C4-2B (cell line): ENCODE measurements at regions not wholly inside any gene's neighbourhood (a gene's known extent, or its start where the extent isn't known, plus 50 kb on each side); places are given as distances from the start of the nearest gene placed in this dataset.

Experiments
- H3K27ac ChIP-seq: fragments of 450-650 bp; 2 replicates; pipeline ENCODE4 v1.5.1; 2017
- ZFX ChIP-seq: fragments of 450-650 bp; IDR thresholded peaks from 2 replicates; pipeline ENCODE4 v1.6.1; 2017
- TF ChIP-seq, protein P1 (sequence below): fragments of 450-650 bp; conservative IDR thresholded peaks from 2 replicates; pipeline ENCODE4 v1.5.1; 2017; ENCODE audit warnings: mild to moderate bottlenecking

DNA sequence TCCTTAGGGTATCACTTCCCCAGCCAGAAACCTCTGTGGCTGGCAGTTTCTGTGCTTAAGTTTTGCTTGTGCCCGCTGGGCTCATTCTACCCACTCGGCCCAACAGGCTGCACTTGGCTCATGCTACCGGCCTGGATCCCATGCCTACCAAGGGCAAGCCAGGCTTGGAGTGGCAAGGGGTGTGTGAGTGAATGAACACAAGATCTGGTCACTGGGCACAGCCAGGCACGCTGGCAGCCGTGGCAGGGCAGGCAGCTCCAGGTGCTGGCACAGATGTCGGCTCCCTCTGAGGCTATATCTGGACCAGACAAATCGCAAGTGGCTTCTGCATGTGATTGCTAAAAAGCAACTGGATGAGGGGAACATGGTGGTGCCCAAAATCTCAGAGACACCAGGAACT lies 740.5 kb upstream of the B3GALT2 start:
- no peak overlapping the region for H3K27ac ChIP-seq
- TF ChIP-seq, protein P1, sequence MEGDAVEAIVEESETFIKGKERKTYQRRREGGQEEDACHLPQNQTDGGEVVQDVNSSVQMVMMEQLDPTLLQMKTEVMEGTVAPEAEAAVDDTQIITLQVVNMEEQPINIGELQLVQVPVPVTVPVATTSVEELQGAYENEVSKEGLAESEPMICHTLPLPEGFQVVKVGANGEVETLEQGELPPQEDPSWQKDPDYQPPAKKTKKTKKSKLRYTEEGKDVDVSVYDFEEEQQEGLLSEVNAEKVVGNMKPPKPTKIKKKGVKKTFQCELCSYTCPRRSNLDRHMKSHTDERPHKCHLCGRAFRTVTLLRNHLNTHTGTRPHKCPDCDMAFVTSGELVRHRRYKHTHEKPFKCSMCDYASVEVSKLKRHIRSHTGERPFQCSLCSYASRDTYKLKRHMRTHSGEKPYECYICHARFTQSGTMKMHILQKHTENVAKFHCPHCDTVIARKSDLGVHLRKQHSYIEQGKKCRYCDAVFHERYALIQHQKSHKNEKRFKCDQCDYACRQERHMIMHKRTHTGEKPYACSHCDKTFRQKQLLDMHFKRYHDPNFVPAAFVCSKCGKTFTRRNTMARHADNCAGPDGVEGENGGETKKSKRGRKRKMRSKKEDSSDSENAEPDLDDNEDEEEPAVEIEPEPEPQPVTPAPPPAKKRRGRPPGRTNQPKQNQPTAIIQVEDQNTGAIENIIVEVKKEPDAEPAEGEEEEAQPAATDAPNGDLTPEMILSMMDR, result no peak
- TF ChIP-seq ZFX, result no peak

DNA sequence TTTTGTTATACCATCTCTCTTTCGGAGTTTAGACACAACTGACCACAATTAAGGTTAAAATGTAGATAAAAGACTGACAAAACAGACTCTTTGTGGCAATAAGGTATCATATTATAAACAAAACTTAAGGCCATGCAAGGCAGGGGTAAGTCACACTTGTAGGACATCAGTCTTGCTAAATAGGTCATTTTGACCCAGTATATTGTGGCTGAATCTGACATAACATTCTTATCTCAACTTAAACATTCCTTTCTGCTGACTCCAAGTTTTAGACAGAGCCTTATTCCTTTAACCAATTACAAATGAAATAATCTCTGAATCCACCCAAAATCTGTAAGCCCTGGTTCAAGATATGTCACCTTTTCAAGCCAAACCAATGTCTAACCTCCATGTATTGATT lies 733.4 kb upstream of the B3GALT2 start:
- no peak for TF ChIP-seq ZFX
- TF ChIP-seq, protein P1, result no peak
- H3K27ac ChIP-seq, result no peak overlapping the region

DNA sequence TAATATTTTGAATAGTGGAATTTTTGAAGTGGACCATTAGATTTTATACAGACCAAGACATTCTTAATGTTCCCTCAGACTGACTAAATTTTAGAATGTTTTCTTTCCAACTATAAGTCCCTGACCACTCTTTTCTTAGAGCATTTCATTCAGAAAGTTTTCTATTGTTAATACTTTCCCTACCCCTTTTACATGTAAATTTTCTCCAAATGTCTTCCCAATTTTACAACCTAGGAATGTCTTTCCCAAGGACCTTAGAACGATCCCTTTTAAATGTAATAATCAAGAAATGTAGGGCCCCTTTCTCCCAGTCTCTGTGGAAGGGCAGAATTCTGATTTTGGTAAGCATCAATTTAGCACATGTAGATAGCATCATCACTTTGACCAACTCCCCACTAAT lies 730.0 kb upstream of the B3GALT2 start:
- no peak overlapping the region for H3K27ac ChIP-seq
- TF ChIP-seq, protein P1, result no peak
- TF ChIP-seq ZFX, result no peak

DNA sequence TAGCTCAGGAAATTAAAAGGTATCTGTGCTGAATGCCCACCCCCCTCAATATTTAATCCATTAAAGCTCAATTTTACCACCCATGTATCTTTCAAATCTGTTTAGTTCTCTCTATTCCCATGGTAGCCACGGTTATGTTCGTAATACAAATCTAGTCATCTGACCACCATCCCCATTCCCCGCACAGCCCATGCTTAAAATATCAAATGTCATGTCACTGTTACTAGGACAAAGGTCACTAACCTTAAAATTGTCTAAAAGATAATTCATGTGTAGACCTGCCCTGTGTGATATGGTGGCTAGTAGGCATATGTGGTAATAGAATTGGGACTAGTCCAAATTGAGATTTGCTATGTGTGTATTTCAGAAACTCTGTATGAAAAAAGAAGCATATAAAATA lies 728.5 kb upstream of the B3GALT2 start:
- no peak for TF ChIP-seq ZFX
- TF ChIP-seq, protein P1, result no peak
- no peak overlapping the region for H3K27ac ChIP-seq

DNA sequence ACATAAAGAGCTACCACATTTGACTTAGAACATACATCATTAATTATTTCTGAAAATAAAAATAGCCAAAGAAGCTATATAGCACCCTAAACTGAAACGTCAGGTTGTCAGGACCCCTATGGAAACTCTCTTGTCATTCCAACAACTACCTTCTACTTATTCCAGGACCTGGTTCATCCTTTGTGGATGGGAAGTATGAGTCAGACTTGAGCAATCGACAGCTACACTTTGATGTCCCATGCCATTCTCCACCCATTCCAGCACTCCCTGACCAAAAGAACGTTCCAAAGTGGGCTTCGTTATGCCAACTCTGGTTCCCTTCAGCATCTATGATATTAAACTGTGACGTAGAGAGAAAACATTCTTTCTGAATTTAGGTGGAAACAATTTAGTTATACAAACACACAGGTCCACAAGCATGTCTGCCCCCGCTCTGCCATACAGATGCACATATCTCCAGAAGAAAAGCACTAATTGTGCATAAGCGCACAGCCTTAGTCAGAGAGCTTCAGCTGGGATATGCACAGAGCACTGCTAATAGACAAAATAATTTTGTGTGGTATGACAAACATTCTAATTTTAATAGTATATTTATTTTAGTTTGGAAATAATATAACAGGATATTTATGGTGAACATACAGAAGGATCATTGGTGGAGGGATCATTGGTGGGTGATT lies 723.1 kb upstream of the B3GALT2 start:
- H3K27ac ChIP-seq, result no peak overlapping the region
- no peak for TF ChIP-seq ZFX
- TF ChIP-seq, protein P1, result no peak

DNA sequence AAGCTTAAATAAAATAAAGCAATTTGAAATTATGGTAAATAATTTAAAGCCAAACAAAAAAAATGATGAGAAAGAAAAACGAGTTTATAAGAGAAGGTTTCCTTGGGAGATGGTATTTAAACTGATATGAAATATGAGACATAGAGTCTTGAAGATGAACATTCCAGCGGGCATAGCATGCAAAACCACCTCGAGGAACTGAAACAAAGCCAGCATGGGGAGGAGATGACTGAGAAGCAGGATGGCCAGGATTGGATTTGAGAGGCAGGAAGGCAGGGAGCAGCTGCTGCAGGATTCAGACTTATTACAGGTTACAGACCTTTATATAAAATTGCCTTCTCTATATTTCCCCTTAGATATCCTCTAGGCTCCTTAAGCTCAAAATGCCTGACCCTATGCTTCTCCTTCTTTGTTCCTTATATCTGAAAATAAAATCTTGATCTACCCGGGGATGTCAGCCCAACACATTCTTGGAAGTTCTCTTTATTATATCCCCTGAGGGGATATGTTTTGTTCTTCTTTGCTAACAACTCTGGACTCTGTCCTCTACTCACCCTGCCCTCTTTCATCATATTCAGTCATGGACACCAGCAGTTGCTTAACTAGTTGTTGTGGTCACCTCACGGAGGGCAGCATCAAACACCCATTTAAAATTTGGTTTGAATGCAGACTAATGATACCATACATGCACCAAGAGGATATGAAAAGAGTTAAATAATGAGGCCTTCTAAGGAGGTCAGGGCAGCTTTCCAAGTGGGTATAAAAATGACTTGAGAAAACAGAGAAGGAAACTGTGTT lies 719.1 kb upstream of the B3GALT2 start:
- no peak for TF ChIP-seq ZFX
- H3K27ac ChIP-seq, result no peak overlapping the region

DNA sequence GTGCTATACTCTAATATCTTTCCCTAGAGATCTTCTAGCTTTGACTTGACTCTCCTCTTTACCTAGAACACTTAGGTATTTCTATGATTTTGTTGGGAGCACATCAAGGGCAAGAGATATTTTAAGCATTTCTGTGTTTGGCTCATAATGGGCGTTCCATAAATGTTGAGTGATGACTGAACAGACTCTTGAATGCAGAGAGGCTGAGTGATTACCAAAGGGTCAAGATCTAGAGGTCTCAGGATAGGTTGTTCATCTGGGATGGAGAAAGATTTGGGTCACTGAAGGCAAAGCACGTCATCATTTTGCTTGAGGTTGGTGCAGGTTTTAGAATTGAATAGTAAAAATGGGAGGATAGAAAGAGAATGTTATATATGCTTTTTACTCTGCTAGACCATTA lies 705.4 kb upstream of the B3GALT2 start:
- TF ChIP-seq ZFX, result no peak
- TF ChIP-seq, protein P1, result no peak
- no peak overlapping the region for H3K27ac ChIP-seq

DNA sequence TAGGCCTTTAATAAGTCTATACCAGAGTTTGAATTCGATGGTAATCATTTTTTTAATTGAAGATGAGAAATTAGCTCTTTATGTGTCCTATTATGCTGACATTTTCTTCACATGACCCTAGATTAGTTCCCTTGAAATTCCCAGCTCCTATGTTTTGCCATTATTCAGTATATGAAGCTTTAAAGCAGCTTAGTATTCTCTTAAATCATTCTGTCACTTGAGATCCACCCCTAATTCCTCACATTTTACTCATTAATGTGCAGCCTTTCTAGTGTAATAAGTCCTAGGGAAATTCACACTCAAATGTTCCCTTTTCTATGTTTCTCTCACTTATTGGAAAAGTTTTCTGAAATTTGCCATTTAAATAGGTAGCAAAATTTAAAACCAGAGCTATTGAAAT lies 704.5 kb upstream of the B3GALT2 start:
- no peak for TF ChIP-seq ZFX
- TF ChIP-seq, protein P1, result no peak
- no peak overlapping the region for H3K27ac ChIP-seq
